HEK293 (cell line): ENCODE measurements at regions not wholly inside any gene's neighbourhood (a gene's known extent, or its start where the extent isn't known, plus 50 kb on each side); places are given as distances from the start of the nearest gene placed in this dataset.

Source experiments
- CTCF ChIA-PET: fragments of 350-600 bp; formaldehyde crosslinking; extraction: SDS; loops from one replicate; lab custom pipeline; 2021; ENCODE audit warnings: antibody characterized with exemption; lab: Yijun Ruan, JAX
- POLR2A ChIA-PET: fragments of 300-600 bp; formaldehyde crosslinking; extraction: SDS; loops from one replicate; lab custom pipeline; 2020; ENCODE audit warnings: antibody characterized with exemption, inconsistent platforms; lab: Yijun Ruan, JAX
- H3K27ac ChIP-seq: fragments of 200-500 bp; sonication (Bioruptor generic); 2 replicates; pipeline ENCODE4 v1.5.1; 2014; ENCODE audit warnings: low read depth, low read length, control low read depth, inconsistent platforms; ENCODE audit errors: extremely low read depth
- H3K36me3 ChIP-seq, 2 experiments: fragments of 200-500 bp in 1 of 2; sonication (Bioruptor generic) in 1 of 2; 1 replicate in 1 of 2; 2 replicates in 1 of 2; pipeline ENCODE4 v1.5.1; 2014 to 2017; ENCODE audit warnings: inconsistent platforms in 2 of 2, low read length in 2 of 2; ENCODE audit not compliant: control insufficient read depth in 2 of 2, insufficient read depth in 1 of 2
- H3K4me1 ChIP-seq: fragments of 200-500 bp; sonication (Bioruptor generic); 2 replicates; pipeline ENCODE4 v1.5.1; 2014; ENCODE audit warnings: mild to moderate bottlenecking, low read length, inconsistent platforms; ENCODE audit not compliant: control insufficient read depth, insufficient read depth
- H3K4me3 ChIP-seq: 2 replicates; pipeline ENCODE4 v1.5.1; 2011; ENCODE audit warnings: low read depth, mild to moderate bottlenecking, control low read depth, low read length, moderate library complexity
- H3K9me3 ChIP-seq: fragments of 200-500 bp; sonication (Bioruptor generic); 2 replicates; pipeline ENCODE4 v1.5.1; 2014; ENCODE audit warnings: low read depth, low read length, inconsistent platforms; ENCODE audit not compliant: control insufficient read depth, insufficient read depth
- GLI4 ChIP-seq: fragments of 450-650 bp; formaldehyde crosslinking; IDR thresholded peaks from 2 replicates; pipeline ENCODE4 v1.5.1; 2016; ENCODE audit warnings: missing biosample characterization, missing genetic modification characterization
- HOXA7 ChIP-seq: sonication (generic); formaldehyde crosslinking; IDR thresholded peaks from 2 replicates; pipeline ENCODE4 v1.8.1; 2022; ENCODE audit warnings: missing genetic modification reagents, borderline replicate concordance
- HOXD13 ChIP-seq: sonication (generic); formaldehyde crosslinking; IDR thresholded peaks from 2 replicates; pipeline ENCODE4 v1.8.0; 2022; ENCODE audit warnings: missing genetic modification reagents, borderline replicate concordance
- IKZF3 ChIP-seq: fragments of 450-650 bp; IDR thresholded peaks from 2 replicates; pipeline ENCODE4 v1.5.0; 2018; ENCODE audit warnings: missing biosample characterization, mild to moderate bottlenecking, missing genetic modification characterization, moderate library complexity
- KLF1 ChIP-seq: fragments of 450-650 bp; formaldehyde crosslinking; IDR thresholded peaks from 2 replicates; pipeline ENCODE4 v1.5.1; 2016; ENCODE audit warnings: missing biosample characterization, missing genetic modification characterization
- KLF9 ChIP-seq: fragments of 450-650 bp; formaldehyde crosslinking; IDR thresholded peaks from 2 replicates; pipeline ENCODE4 v1.5.1; 2016; ENCODE audit warnings: missing biosample characterization, missing genetic modification characterization, low read depth
- MYNN ChIP-seq: fragments of 450-650 bp; formaldehyde crosslinking; IDR thresholded peaks from 2 replicates; pipeline ENCODE4 v1.5.1; 2016; ENCODE audit warnings: missing biosample characterization, missing genetic modification characterization, borderline replicate concordance
- RBAK ChIP-seq: fragments of 450-650 bp; formaldehyde crosslinking; IDR thresholded peaks from 2 replicates; pipeline ENCODE4 v1.5.1; 2016; ENCODE audit warnings: missing biosample characterization, missing genetic modification characterization
- SCRT2 ChIP-seq: fragments of 450-650 bp; formaldehyde crosslinking; IDR thresholded peaks from 2 replicates; pipeline ENCODE4 v1.5.1; 2016; ENCODE audit warnings: missing biosample characterization, missing genetic modification characterization
- TCF7L2 ChIP-seq: IDR thresholded peaks from 2 replicates; pipeline ENCODE4 v1.6.1; 2011; ENCODE audit warnings: low read depth, mild to moderate bottlenecking, inconsistent platforms, low read length, moderate library complexity, borderline replicate concordance
- ZNF10 ChIP-seq: fragments of 450-650 bp; formaldehyde crosslinking; IDR thresholded peaks from 2 replicates; pipeline ENCODE4 v1.5.1; 2017; ENCODE audit warnings: missing biosample characterization, missing genetic modification characterization
- ZNF132 ChIP-seq: fragments of 450-650 bp; formaldehyde crosslinking; IDR thresholded peaks from 2 replicates; pipeline ENCODE4 v1.5.1; 2017; ENCODE audit warnings: missing biosample characterization, missing genetic modification characterization, borderline replicate concordance
- ZNF2 ChIP-seq: fragments of 450-650 bp; formaldehyde crosslinking; IDR thresholded peaks from 2 replicates; pipeline ENCODE4 v1.5.1; 2016; ENCODE audit warnings: missing biosample characterization, missing genetic modification characterization
- ZNF416 ChIP-seq: fragments of 450-650 bp; formaldehyde crosslinking; IDR thresholded peaks from 2 replicates; pipeline ENCODE4 v1.5.1; 2016; ENCODE audit warnings: missing biosample characterization, missing genetic modification characterization
- ZNF426 ChIP-seq: fragments of 450-650 bp; formaldehyde crosslinking; IDR thresholded peaks from 2 replicates; pipeline ENCODE4 v1.5.1; 2017; ENCODE audit warnings: missing biosample characterization, missing genetic modification characterization, mild to moderate bottlenecking, inconsistent platforms, moderate library complexity
- ZNF585B ChIP-seq: fragments of 450-650 bp; formaldehyde crosslinking; IDR thresholded peaks from 2 replicates; pipeline ENCODE4 v1.5.1; 2016; ENCODE audit warnings: missing biosample characterization, missing genetic modification characterization
- ZNF670 ChIP-seq: fragments of 450-650 bp; formaldehyde crosslinking; IDR thresholded peaks from 2 replicates; pipeline ENCODE4 v1.5.1; 2016; ENCODE audit warnings: missing biosample characterization, missing genetic modification characterization, low read depth
- ZNF843 ChIP-seq: fragments of 450-650 bp; formaldehyde crosslinking; IDR thresholded peaks from 2 replicates; pipeline ENCODE4 v1.5.1; 2016; ENCODE audit warnings: missing biosample characterization, missing genetic modification characterization
- TF ChIP-seq, protein P1 (sequence below): fragments of 450-650 bp; formaldehyde crosslinking; IDR thresholded peaks from 2 replicates; pipeline ENCODE4 v1.5.1; 2016; ENCODE audit warnings: missing biosample characterization, missing genetic modification characterization
- TF ChIP-seq, protein P2 (sequence below): fragments of 450-650 bp; formaldehyde crosslinking; IDR thresholded peaks from 2 replicates; pipeline ENCODE4 v1.5.1; 2016; ENCODE audit warnings: missing biosample characterization, missing genetic modification characterization
- TF ChIP-seq, protein P3 (sequence below): fragments of 450-650 bp; formaldehyde crosslinking; IDR thresholded peaks from 2 replicates; pipeline ENCODE4 v1.5.1; 2016; ENCODE audit warnings: missing biosample characterization, missing genetic modification characterization
- TF ChIP-seq, protein P4 (sequence below): fragments of 450-650 bp; formaldehyde crosslinking; IDR thresholded peaks from 2 replicates; pipeline ENCODE4 v1.5.1; 2016; ENCODE audit warnings: missing biosample characterization, missing genetic modification characterization
- TF ChIP-seq, protein P5 (sequence below): fragments of 450-650 bp; formaldehyde crosslinking; IDR thresholded peaks from 2 replicates; pipeline ENCODE4 v1.5.1; 2016; ENCODE audit warnings: missing biosample characterization, missing genetic modification characterization

DNA sequence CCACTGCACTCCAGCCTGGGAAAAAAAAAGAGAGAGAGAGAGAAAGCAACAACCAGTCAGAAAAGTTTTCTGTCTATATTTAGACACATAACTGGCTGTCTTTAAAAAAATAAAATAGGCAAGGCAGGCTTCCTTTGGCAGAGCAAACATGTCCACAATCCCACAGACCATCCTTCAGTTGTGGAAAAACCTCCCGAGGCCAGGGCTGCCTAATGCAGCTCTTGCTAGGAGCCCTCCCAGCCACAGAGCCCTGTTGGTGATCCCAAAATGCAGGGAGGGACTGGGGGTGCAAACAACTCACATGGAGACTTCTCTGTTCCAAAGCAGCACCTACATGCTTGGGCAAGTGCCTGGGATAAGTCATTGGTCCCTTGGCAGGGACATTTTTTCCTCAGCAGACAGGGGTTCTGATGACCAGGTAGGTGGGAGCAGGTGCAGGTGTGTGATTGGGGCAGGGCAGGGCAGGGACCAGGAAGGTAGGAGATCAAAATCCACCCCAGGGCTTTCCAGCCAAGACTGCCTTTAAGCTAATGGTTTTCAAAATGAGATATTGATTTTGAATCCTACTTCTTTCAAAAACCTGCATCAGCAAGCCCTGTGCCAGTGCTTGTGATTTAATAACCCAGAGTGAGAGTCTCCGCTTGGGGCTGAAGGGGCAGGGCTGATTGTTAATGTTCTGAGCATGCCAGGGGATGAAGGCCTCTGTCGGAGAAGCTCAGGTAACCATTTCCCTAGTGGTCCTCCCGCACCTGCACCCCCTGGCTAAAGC is 178.5 kb downstream of the USP12 start (continued):
- TF ChIP-seq HOXA7 (CRISPR knock-in tag) (no peak), IKZF3 (tag by site-specific recombination) (no peak), SCRT2 (no peak), ZNF843 (no peak)

DNA sequence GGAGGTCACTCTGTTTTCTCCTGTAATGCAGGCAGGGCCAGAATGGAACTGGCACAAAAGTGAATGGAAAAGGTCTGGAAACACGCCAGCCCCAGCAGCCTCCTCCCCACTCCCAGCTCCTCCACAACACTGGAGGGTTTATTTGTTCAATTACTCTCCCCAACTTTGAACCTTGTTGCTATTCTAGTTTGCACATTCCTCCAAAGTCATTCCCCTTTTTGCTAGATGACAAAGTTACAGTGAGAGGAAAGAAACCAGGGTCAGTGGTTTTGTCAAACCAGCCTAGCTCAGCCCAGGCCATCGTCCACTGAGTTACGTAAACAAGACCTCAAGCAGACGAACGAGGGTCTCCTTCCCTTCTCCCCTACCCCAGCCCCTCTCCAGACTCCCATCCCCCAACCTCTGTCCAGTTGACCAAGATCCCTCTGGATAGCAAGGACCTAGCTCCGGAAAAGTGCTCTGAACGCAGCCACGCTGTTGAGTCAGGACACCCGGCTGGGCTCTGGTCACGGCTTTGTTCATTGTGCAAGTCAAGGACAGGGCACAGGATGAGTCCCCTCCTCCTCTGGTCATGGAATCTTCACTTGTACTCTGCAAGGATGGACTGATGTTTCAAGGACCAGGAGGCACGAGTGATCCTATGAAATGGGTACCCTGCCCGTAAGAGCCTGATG is 180.0 kb downstream of the USP12 start:
- no peaks in the 10 kb centered on the region for H3K9me3 ChIP-seq
- POLR2A ChIA-PET, result no interaction called here
- no peaks in the 10 kb centered on the region for H3K4me1 ChIP-seq

DNA sequence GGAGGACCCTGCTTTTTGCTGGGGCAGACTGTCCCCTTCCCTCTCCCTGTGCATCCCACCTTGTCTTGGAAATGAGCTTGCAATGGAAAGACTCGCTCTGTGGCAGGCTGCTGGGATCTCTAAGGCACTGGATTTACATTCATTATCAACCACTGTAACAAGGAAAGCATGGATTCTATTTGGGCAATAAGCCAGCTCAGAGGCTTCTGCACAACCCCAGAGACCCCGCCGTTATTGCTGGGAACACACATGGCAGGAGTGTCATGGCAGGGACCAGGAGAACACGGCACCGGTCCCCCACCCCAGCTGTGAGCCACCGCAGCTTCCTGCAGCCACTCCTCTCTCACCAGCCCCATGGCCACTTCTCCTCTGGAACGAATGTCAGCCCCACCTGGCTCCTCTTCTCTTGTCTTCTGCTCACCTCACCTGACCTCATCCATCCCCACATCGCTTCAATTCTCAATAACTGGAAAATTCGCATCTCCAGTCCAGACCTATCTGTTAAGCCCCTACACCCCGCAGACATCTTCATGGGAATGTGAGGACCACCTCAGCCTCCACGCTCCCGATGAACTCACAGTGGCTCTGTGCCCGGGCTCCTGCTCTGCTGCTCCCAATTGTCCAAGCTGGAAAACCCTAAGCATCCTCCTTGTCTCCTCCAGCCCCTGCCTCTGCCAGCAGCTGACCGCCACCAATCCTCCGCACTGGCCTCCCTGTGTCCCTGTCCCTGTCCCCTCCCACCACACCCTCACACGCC is 181.5 kb downstream of the USP12 start:
- ChIA-PET POLR2A (no interaction called here), CTCF (interaction anchor here (1.2 to 6.6 kb wide), 2 partner anchors 370 to 385 kb away, joined by 4 to 124 read pairs; no protein-coding TSS in a partner anchor)
- no peaks in the 10 kb centered on the region for H3K4me1 ChIP-seq
- TF ChIP-seq ZNF2 (tag by site-specific recombination) (no peak), KLF1 (tag by site-specific recombination) (0 out of 2 replicates have a peak, but pooled peaks have one; percentile 32), ZNF670 (tag by site-specific recombination) (no peak), ZNF10 (tag by site-specific recombination) (no peak)
- TF ChIP-seq, protein P1, sequence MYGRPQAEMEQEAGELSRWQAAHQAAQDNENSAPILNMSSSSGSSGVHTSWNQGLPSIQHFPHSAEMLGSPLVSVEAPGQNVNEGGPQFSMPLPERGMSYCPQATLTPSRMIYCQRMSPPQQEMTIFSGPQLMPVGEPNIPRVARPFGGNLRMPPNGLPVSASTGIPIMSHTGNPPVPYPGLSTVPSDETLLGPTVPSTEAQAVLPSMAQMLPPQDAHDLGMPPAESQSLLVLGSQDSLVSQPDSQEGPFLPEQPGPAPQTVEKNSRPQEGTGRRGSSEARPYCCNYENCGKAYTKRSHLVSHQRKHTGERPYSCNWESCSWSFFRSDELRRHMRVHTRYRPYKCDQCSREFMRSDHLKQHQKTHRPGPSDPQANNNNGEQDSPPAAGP, result no peak
- TF ChIP-seq, protein P2, sequence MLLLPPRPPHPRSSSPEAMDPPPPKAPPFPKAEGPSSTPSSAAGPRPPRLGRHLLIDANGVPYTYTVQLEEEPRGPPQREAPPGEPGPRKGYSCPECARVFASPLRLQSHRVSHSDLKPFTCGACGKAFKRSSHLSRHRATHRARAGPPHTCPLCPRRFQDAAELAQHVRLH (tag by site-specific recombination), result no peak
- TF ChIP-seq, protein P3, sequence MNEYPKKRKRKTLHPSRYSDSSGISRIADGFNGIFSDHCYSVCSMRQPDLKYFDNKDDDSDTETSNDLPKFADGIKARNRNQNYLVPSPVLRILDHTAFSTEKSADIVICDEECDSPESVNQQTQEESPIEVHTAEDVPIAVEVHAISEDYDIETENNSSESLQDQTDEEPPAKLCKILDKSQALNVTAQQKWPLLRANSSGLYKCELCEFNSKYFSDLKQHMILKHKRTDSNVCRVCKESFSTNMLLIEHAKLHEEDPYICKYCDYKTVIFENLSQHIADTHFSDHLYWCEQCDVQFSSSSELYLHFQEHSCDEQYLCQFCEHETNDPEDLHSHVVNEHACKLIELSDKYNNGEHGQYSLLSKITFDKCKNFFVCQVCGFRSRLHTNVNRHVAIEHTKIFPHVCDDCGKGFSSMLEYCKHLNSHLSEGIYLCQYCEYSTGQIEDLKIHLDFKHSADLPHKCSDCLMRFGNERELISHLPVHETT (tag by site-specific recombination), result no peak
- no peak overlapping the region for H3K4me3 ChIP-seq
- H3K36me3 ChIP-seq, result no peaks in the 10 kb centered on the region
- no peak overlapping the region for H3K27ac ChIP-seq
- H3K9me3 ChIP-seq, result no peaks in the 10 kb centered on the region

More for the DNA sequence above, 180.0 kb downstream of the USP12 start:
- Histone ChIP-seq H3K4me3 (no peak overlapping the region), H3K27ac (no peak overlapping the region), H3K36me3 (no peaks in the 10 kb centered on the region)
- CTCF ChIA-PET, result interaction anchor here (1.0 kb wide), 1 partner anchor 368 kb away, joined by 3 read pairs; no protein-coding TSS in a partner anchor
- TF ChIP-seq, protein P4, sequence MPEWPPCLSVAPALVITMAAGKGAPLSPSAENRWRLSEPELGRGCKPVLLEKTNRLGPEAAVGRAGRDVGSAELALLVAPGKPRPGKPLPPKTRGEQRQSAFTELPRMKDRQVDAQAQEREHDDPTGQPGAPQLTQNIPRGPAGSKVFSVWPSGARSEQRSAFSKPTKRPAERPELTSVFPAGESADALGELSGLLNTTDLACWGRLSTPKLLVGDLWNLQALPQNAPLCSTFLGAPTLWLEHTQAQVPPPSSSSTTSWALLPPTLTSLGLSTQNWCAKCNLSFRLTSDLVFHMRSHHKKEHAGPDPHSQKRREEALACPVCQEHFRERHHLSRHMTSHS (tag by site-specific recombination), result no peak
- TF ChIP-seq ZNF416 (tag by site-specific recombination) (no peak), ZNF426 (no peak), KLF1 (tag by site-specific recombination) (no peak), KLF9 (no peak), RBAK (tag by site-specific recombination) (no peak), MYNN (tag by site-specific recombination) (no peak), HOXD13 (CRISPR knock-in tag) (no peak), ZNF585B (tag by site-specific recombination) (no peak), GLI4 (tag by site-specific recombination) (no peak), ZNF132 (tag by site-specific recombination) (no peak), TCF7L2 (no peak)
- TF ChIP-seq, protein P5, sequence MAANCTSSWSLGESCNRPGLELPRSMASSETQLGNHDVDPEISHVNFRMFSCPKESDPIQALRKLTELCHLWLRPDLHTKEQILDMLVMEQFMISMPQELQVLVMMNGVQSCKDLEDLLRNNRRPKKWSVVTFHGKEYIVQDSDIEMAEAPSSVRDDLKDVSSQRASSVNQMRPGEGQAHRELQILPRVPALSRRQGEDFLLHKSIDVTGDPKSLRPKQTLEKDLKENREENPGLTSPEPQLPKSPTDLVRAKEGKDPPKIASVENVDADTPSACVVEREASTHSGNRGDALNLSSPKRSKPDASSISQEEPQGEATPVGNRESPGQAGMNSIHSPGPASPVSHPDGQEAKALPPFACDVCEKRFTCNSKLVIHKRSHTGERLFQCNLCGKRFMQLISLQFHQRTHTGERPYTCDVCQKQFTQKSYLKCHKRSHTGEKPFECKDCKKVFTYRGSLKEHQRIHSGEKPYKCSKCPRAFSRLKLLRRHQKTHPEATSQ (tag by site-specific recombination), result no peak
- TF ChIP-seq, all 188 proteins: peak for 0
